Body of pancreas (tissue), 4 donors: ENCODE measurements at regions not wholly inside any gene's neighbourhood (a gene's known extent, or its start where the extent isn't known, plus 50 kb on each side); places are given as distances from the start of the nearest gene placed in this dataset.

Experiments used
- ATAC-seq: fragments of 150-250 bp; one replicate; pipeline ENCODE4 v1.9.1; 2016
- DNase-seq, 4 donors: peaks; one replicate each; pipeline ENCODE4 v3.0.0-alpha.2; 2019
- H3K27ac ChIP-seq, 4 donors: fragments of 200-600 bp; sonication (generic); 1 replicate in 3 of 4; 2 replicates in 1 of 4; pipeline versions ENCODE4 v1.5.1 to v1.6.1; 2016 to 2019; ENCODE audit warnings: mild to moderate bottlenecking in 1 of 4, mixed read lengths in 1 of 4, moderate library complexity in 1 of 4
- H3K27me3 ChIP-seq, 2 donors: fragments of 200-600 bp; sonication (generic); one replicate each; pipeline ENCODE4 v1.6.0; 2016; ENCODE audit warnings: mild to moderate bottlenecking in 1 of 2
- H3K36me3 ChIP-seq, 2 donors: fragments of 200-600 bp; sonication (generic); replicated peaks in 1 of 2; 2 replicates each; pipeline ENCODE4 v1.5.1; 2016; ENCODE audit warnings: low read depth in 2 of 2; ENCODE audit not compliant: insufficient read depth in 1 of 2
- H3K4me1 ChIP-seq: fragments of 200-600 bp; sonication (generic); one replicate; pipeline ENCODE4 v1.6.0; 2016
- H3K4me3 ChIP-seq, 2 donors: fragments of 200-600 bp; sonication (generic); 1 replicate in 1 of 2; 2 replicates in 1 of 2; pipeline ENCODE4 v1.5.1; 2016 to 2019
- H3K9me3 ChIP-seq, 3 donors: fragments of 200-600 bp; sonication (generic); 1 replicate in 2 of 3; 2 replicates in 1 of 3; pipeline ENCODE4 v1.5.1; 2016
- CTCF ChIP-seq, 7 experiments: fragments of 450-650 bp in 4 of 7; fragments of 200-600 bp in 3 of 7; sonication (generic) in 3 of 7; IDR thresholded peaks; one replicate each; pipeline ENCODE4 v1.5.1; 2016 to 2019; ENCODE audit warnings: antibody characterized with exemption in 7 of 7
- POLR2A ChIP-seq, 3 donors: fragments of 450-650 bp; IDR thresholded peaks; one replicate each; pipeline ENCODE4 v1.6.1; 2016; ENCODE audit warnings: antibody characterized with exemption in 3 of 3, mild to moderate bottlenecking in 2 of 3
- WGBS, 2 donors: methylation state at CpG; one replicate each; pipeline ENCODE4 v1.1.5; 2017; 5-methylcytosine and 5-hydroxymethylcytosine counted together
- intact Hi-C: fragments of 100-400 bp; cut with DNase I; formaldehyde crosslinking; loops from one replicate; pipeline ENCODE4 v1.15.1; 2023

- ATAC-seq (no peak), DNase-seq (no peak)
- H3K36me3 ChIP-seq = no peaks in the 10 kb centered on the region
- no peaks in the 10 kb centered on the region for H3K4me1 ChIP-seq
- H3K27me3 ChIP-seq = no peaks in the 10 kb centered on the region
- no peak overlapping the region for H3K4me3 ChIP-seq
- TF ChIP-seq CTCF (IDR thresholded peaks at IDR 0.05) = no peak
- no peak for TF ChIP-seq POLR2A (IDR thresholded peaks at IDR 0.05)
- H3K9me3 ChIP-seq = no peaks in the 10 kb centered on the region
- 51 to 52% methylated on average over 2 of the region's 2 CpGs for WGBS, 2 donors
- intact Hi-C loops = no loop called here
- H3K27ac ChIP-seq = no peak overlapping the region
These were observed 222.7 kb downstream of the ICE1 start for GRCh38 chr5:5645198-5645597.

GRCh38 chr5:5644249-5644648 lies 221.8 kb downstream of the ICE1 start:
- Histone ChIP-seq H3K4me3 (no peak overlapping the region), H3K36me3 (no peaks in the 10 kb centered on the region), H3K4me1 (no peaks in the 10 kb centered on the region), H3K27me3 (no peaks in the 10 kb centered on the region), H3K9me3 (no peaks in the 10 kb centered on the region), H3K27ac (no peak overlapping the region)
- no peak for DNase-seq
- 52 to 62% methylated on average over 6 of the region's 6 CpGs for WGBS, 2 donors
- TF ChIP-seq POLR2A (IDR thresholded peaks at IDR 0.05) (no peak), CTCF (IDR thresholded peaks at IDR 0.05) (no peak)
- ATAC-seq = no peak
- intact Hi-C loops = no loop called here

- Histone ChIP-seq H3K27me3 (no peaks in the 10 kb centered on the region), H3K4me1 (no peaks in the 10 kb centered on the region), H3K36me3 (no peaks in the 10 kb centered on the region), H3K27ac (no peak overlapping the region), H3K9me3 (no peaks in the 10 kb centered on the region), H3K4me3 (no peak overlapping the region)
- DNase-seq (no peak), ATAC-seq (no peak)
- 47 to 69% methylated on average over 4 of the region's 4 CpGs for WGBS, 2 donors
- no peak for TF ChIP-seq POLR2A (IDR thresholded peaks at IDR 0.05)
- no peak for TF ChIP-seq CTCF (IDR thresholded peaks at IDR 0.05)
- intact Hi-C loops = no loop called here
These were observed 221.0 kb downstream of the ICE1 start for GRCh38 chr5:5643481-5643880.

GRCh38 chr5:5638211-5638610 lies 215.7 kb downstream of the ICE1 start:
- no peaks in the 10 kb centered on the region for H3K36me3 ChIP-seq
- H3K27me3 ChIP-seq = no peaks in the 10 kb centered on the region
- intact Hi-C loops = no loop called here
- no peak overlapping the region for H3K27ac ChIP-seq
- no peaks in the 10 kb centered on the region for H3K9me3 ChIP-seq
- 36 to 47% methylated on average over 4 of the region's 4 CpGs for WGBS, 2 donors
- TF ChIP-seq CTCF (IDR thresholded peaks at IDR 0.05) = no peak
- no peak for TF ChIP-seq POLR2A (IDR thresholded peaks at IDR 0.05)
- no peak overlapping the region for H3K4me3 ChIP-seq
- ATAC-seq (no peak), DNase-seq (no peak)
- no peaks in the 10 kb centered on the region for H3K4me1 ChIP-seq

- H3K4me1 ChIP-seq = no peaks in the 10 kb centered on the region
- DNase-seq (no peak), ATAC-seq (no peak)
- H3K27ac ChIP-seq = no peak overlapping the region
- H3K27me3 ChIP-seq = no peaks in the 10 kb centered on the region
- H3K4me3 ChIP-seq = no peak overlapping the region
- TF ChIP-seq CTCF (IDR thresholded peaks at IDR 0.05) = no peak
- TF ChIP-seq POLR2A (IDR thresholded peaks at IDR 0.05) = no peak
- no peaks in the 10 kb centered on the region for H3K9me3 ChIP-seq
- intact Hi-C loops = no loop called here
- H3K36me3 ChIP-seq = no peaks in the 10 kb centered on the region
- 20 to 22% methylated on average over 2 of the region's 2 CpGs for WGBS, 2 donors
These were observed 214.7 kb downstream of the ICE1 start for GRCh38 chr5:5637173-5637572.
